ENCODE measurements at regions not wholly inside any gene's neighbourhood (a gene's known extent, or its start where the extent isn't known, plus 50 kb on each side); places are given as distances from the start of the nearest gene placed in this dataset.

- DNase-seq (ENCODE audit: low read depth): no peak
- Mint-ChIP-seq H3K4me1 (ENCODE audit: low read depth, unreplicated experiment) (no peaks in the 10 kb centered on the region), H3K27me3 (ENCODE audit: low read depth, unreplicated experiment) (peaks cover 16% of the 10 kb centered on the region), H3K36me3 (ENCODE audit: low read depth, unreplicated experiment) (no peaks in the 10 kb centered on the region), H3K9me3 (ENCODE audit: unreplicated experiment) (no peaks in the 10 kb centered on the region), H3K27ac (ENCODE audit: unreplicated experiment) (no peak overlapping the region), H3K4me3 (ENCODE audit: unreplicated experiment) (no peak overlapping the region)
- Histone ChIP-seq H3K27me3 (ENCODE audit: insufficient read depth, low read length) (no peaks in the 10 kb centered on the region), H3K27ac (ENCODE audit: low read depth, low read length) (no peak overlapping the region), H3K9ac (ENCODE audit: low read length) (no peak overlapping the region), H3K4me3 (ENCODE audit: insufficient read depth, low read depth, low read length) (no peak overlapping the region), H2AFZ (ENCODE audit: low read depth, low read length) (no peak overlapping the region), H3K9me3 (ENCODE audit: insufficient read depth, low read depth, low read length) (no peaks in the 10 kb centered on the region), H3K36me3 (ENCODE audit: insufficient read depth, low read length) (no peaks in the 10 kb centered on the region), H3K79me2 (ENCODE audit: insufficient read depth, low read length) (no peaks in the 10 kb centered on the region), H4K20me1 (ENCODE audit: insufficient read depth, low read length) (no peaks in the 10 kb centered on the region), H3K4me1 (ENCODE audit: insufficient read depth, low read length) (no peaks in the 10 kb centered on the region), H3K4me2 (ENCODE audit: low read length) (no peak overlapping the region)
- TF ChIP-seq EZH2 (IDR thresholded peaks at IDR 0.05; ENCODE audit: insufficient read depth, low read length) (no peak), CTCF (IDR thresholded peaks at IDR 0.05; ENCODE audit: insufficient read depth, low read depth, low read length) (no peak)
- no peak for FAIRE-seq
Measured at GRCh38 chr10:83954193-83954799, 185.0 kb upstream of the GHITM start.

- no peak overlapping the region for H3K9ac ChIP-seq (ENCODE audit: low read length)
- TF ChIP-seq CTCF (IDR thresholded peaks at IDR 0.05; ENCODE audit: insufficient read depth, low read depth, low read length) (no peak), EZH2 (IDR thresholded peaks at IDR 0.05; ENCODE audit: insufficient read depth, low read length) (no peak)
- H3K4me2 ChIP-seq (ENCODE audit: low read length): no peak overlapping the region
- DNase-seq (ENCODE audit: low read depth) (no peak), FAIRE-seq (no peak)
- peaks cover 1% of the 10 kb centered on the region for H3K9me3 Mint-ChIP-seq (ENCODE audit: unreplicated experiment)
- no peak overlapping the region for H2AFZ ChIP-seq (ENCODE audit: low read depth, low read length)
- no peaks in the 10 kb centered on the region for H3K36me3 ChIP-seq (ENCODE audit: insufficient read depth, low read length)
- H3K4me1 ChIP-seq (ENCODE audit: insufficient read depth, low read length): no peaks in the 10 kb centered on the region
- no peak overlapping the region for H3K4me3 Mint-ChIP-seq (ENCODE audit: unreplicated experiment)
- no peaks in the 10 kb centered on the region for H3K27me3 ChIP-seq (ENCODE audit: insufficient read depth, low read length)
- no peaks in the 10 kb centered on the region for H3K79me2 ChIP-seq (ENCODE audit: insufficient read depth, low read length)
- H3K4me3 ChIP-seq (ENCODE audit: insufficient read depth, low read depth, low read length): no peak overlapping the region
- H3K4me1 Mint-ChIP-seq (ENCODE audit: low read depth, unreplicated experiment): no peaks in the 10 kb centered on the region
- H3K9me3 ChIP-seq (ENCODE audit: insufficient read depth, low read depth, low read length): no peaks in the 10 kb centered on the region
- H4K20me1 ChIP-seq (ENCODE audit: insufficient read depth, low read length): no peaks in the 10 kb centered on the region
- no peaks in the 10 kb centered on the region for H3K36me3 Mint-ChIP-seq (ENCODE audit: low read depth, unreplicated experiment)
- peaks cover 19% of the 10 kb centered on the region for H3K27me3 Mint-ChIP-seq (ENCODE audit: low read depth, unreplicated experiment)
- H3K27ac Mint-ChIP-seq (ENCODE audit: unreplicated experiment): no peak overlapping the region
- no peak overlapping the region for H3K27ac ChIP-seq (ENCODE audit: low read depth, low read length)
Measured at GRCh38 chr10:83955406-83955805, 183.9 kb upstream of the GHITM start.

GRCh38 chr10:83957168-83957947, 182.0 kb upstream of the GHITM start:
- no peaks in the 10 kb centered on the region for H3K36me3 ChIP-seq (ENCODE audit: insufficient read depth, low read length)
- no peaks in the 10 kb centered on the region for H3K4me1 ChIP-seq (ENCODE audit: insufficient read depth, low read length)
- no peaks in the 10 kb centered on the region for H3K79me2 ChIP-seq (ENCODE audit: insufficient read depth, low read length)
- no peak for FAIRE-seq
- Mint-ChIP-seq H3K4me3 (ENCODE audit: unreplicated experiment) (no peak overlapping the region), H3K9me3 (ENCODE audit: unreplicated experiment) (peaks cover 3% of the 10 kb centered on the region), H3K27me3 (ENCODE audit: low read depth, unreplicated experiment) (peaks cover 18% of the 10 kb centered on the region), H3K36me3 (ENCODE audit: low read depth, unreplicated experiment) (no peaks in the 10 kb centered on the region), H3K27ac (ENCODE audit: unreplicated experiment) (no peak overlapping the region), H3K4me1 (ENCODE audit: low read depth, unreplicated experiment) (no peaks in the 10 kb centered on the region)
- H3K9ac ChIP-seq (ENCODE audit: low read length): no peak overlapping the region
- DNase-seq (ENCODE audit: low read depth): no peak
- H3K4me3 ChIP-seq (ENCODE audit: insufficient read depth, low read depth, low read length): no peak overlapping the region
- no peaks in the 10 kb centered on the region for H3K9me3 ChIP-seq (ENCODE audit: insufficient read depth, low read depth, low read length)
- H4K20me1 ChIP-seq (ENCODE audit: insufficient read depth, low read length): no peaks in the 10 kb centered on the region
- TF ChIP-seq EZH2 (IDR thresholded peaks at IDR 0.05; ENCODE audit: insufficient read depth, low read length) (no peak), CTCF (IDR thresholded peaks at IDR 0.05; ENCODE audit: insufficient read depth, low read depth, low read length) (no peak)
- no peak overlapping the region for H2AFZ ChIP-seq (ENCODE audit: low read depth, low read length)
- no peak overlapping the region for H3K4me2 ChIP-seq (ENCODE audit: low read length)
- H3K27ac ChIP-seq (ENCODE audit: low read depth, low read length): no peak overlapping the region
- no peaks in the 10 kb centered on the region for H3K27me3 ChIP-seq (ENCODE audit: insufficient read depth, low read length)
